HK-2 (cell line): ENCODE measurements at regions not wholly inside any gene's neighbourhood (a gene's known extent, or its start where the extent isn't known, plus 50 kb on each side); places are given as distances from the start of the nearest gene placed in this dataset.
"Not testable (repeated sequence)": the region's sequence is repeated elsewhere in the genome, so short reads cannot be mapped to it uniquely, and the experiment has no call there.

Experiments
- DNase-seq: peaks from one replicate; pipeline ENCODE4 v3.0.0-alpha.2; 2018; ENCODE audit not compliant: unreplicated experiment

GRCh38 chr18:46226461-46226860, 122.3 kb downstream of the HAUS1 start:
- no peak for DNase-seq

GRCh38 chr18:46229641-46230040, 125.5 kb downstream of the HAUS1 start:
- DNase-seq = not testable (repeated sequence)

GRCh38 chr18:46236156-46236555, 132.0 kb downstream of the HAUS1 start:
- DNase-seq = no peak

- DNase-seq = no peak
These were observed 133.7 kb downstream of the HAUS1 start for GRCh38 chr18:46237891-46238290.

- no peak for DNase-seq
These were observed 135.4 kb downstream of the HAUS1 start for GRCh38 chr18:46239549-46239948.

- no peak for DNase-seq
These were observed 135.8 kb downstream of the HAUS1 start for GRCh38 chr18:46239998-46240397.

GRCh38 chr18:46241393-46241792, 137.2 kb downstream of the HAUS1 start:
- not testable (repeated sequence) for DNase-seq

GRCh38 chr18:46242183-46242582, 138.0 kb downstream of the HAUS1 start:
- DNase-seq = no peak

GRCh38 chr18:46243095-46243494, 138.9 kb downstream of the HAUS1 start:
- no peak for DNase-seq

GRCh38 chr18:46243673-46244072, 139.5 kb downstream of the HAUS1 start:
- DNase-seq = no peak

GRCh38 chr18:46246101-46246500, 141.9 kb downstream of the HAUS1 start:
- DNase-seq = no peak

GRCh38 chr18:46247942-46248341, 143.8 kb downstream of the HAUS1 start:
- DNase-seq = no peak

GRCh38 chr18:46250084-46250811, 146.1 kb downstream of the HAUS1 start:
- DNase-seq = peak; percentile 35

- DNase-seq = no peak
These were observed 146.6 kb downstream of the HAUS1 start for GRCh38 chr18:46250812-46251173.

- DNase-seq = no peak
These were observed 148.6 kb downstream of the HAUS1 start for GRCh38 chr18:46252759-46253158.

GRCh38 chr18:46253498-46253897, 149.3 kb downstream of the HAUS1 start:
- DNase-seq = no peak

- DNase-seq = no peak
These were observed 151.9 kb downstream of the HAUS1 start for GRCh38 chr18:46256078-46256477.

GRCh38 chr18:46257366-46257765, 153.2 kb downstream of the HAUS1 start:
- no peak for DNase-seq

- no peak for DNase-seq
These were observed 156.1 kb downstream of the HAUS1 start for GRCh38 chr18:46260016-46260878.

GRCh38 chr18:46260879-46261143, 156.6 kb downstream of the HAUS1 start:
- no peak for DNase-seq

GRCh38 chr18:46261799-46262198, 157.6 kb downstream of the HAUS1 start:
- DNase-seq = no peak

- no peak for DNase-seq
These were observed 158.7 kb downstream of the HAUS1 start for GRCh38 chr18:46262856-46263255.

- no peak for DNase-seq
These were observed 160.1 kb downstream of the HAUS1 start for GRCh38 chr18:46264255-46264654.
